ENCODE measurements at regions not wholly inside any gene's neighbourhood (a gene's known extent, or its start where the extent isn't known, plus 50 kb on each side); places are given as distances from the start of the nearest gene placed in this dataset.

DNA sequence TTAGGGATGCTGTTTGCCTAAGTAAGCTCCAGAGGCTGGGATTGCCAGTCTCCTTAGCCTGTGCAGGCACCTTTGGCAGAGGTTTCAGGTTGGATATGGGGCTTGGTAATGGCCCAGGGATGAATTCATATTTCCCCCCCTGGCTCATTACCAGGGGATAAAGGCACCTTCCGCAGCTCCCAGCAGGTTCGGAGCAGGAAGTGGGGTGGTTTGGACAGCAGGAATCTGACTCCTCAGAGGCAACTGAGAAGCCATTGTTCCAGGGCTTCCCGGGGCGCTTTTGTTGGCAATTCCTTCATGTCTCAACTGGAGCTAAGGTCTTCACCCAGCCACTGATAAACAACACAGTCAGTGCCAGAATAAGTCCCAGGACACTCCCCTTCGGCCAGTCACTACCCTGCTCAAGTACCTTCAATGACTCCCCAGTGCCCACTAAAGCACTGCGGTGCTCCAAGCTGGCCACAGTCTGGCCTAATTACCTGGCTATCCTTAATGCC is 85.3 kb upstream of the SLC6A6 start:
- DNase-seq (ENCODE audit: insufficient read length, low spot score), result no peak
- FAIRE-seq, result no peak
- TF ChIP-seq, protein P1, sequence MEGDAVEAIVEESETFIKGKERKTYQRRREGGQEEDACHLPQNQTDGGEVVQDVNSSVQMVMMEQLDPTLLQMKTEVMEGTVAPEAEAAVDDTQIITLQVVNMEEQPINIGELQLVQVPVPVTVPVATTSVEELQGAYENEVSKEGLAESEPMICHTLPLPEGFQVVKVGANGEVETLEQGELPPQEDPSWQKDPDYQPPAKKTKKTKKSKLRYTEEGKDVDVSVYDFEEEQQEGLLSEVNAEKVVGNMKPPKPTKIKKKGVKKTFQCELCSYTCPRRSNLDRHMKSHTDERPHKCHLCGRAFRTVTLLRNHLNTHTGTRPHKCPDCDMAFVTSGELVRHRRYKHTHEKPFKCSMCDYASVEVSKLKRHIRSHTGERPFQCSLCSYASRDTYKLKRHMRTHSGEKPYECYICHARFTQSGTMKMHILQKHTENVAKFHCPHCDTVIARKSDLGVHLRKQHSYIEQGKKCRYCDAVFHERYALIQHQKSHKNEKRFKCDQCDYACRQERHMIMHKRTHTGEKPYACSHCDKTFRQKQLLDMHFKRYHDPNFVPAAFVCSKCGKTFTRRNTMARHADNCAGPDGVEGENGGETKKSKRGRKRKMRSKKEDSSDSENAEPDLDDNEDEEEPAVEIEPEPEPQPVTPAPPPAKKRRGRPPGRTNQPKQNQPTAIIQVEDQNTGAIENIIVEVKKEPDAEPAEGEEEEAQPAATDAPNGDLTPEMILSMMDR (IDR thresholded peaks at IDR 0.05; ENCODE audit: insufficient read depth, missing control alignments), result no peak

DNA sequence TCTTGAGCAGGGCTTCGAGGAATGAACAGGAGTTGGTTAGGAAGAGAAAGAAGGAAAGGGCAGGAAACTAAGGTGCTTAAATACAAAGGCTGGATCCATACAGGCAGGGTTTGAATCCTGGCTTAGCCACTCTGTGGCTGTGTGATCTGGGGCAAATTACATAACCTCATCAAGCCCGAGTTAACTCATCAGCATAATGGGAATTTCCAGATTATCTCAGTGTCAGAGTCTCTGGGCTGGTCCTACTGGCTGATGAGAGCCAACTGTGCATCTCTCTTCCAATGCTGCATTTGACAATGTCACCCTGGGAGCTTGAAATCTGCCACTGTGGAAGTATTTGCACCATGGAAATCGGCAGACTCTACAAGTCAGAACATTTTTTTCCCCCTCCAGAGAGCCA is 83.8 kb upstream of the SLC6A6 start:
- FAIRE-seq, result no peak
- no peak for DNase-seq (ENCODE audit: insufficient read length, low spot score)
- TF ChIP-seq, protein P1 (IDR thresholded peaks at IDR 0.05; ENCODE audit: insufficient read depth, missing control alignments), result no peak

DNA sequence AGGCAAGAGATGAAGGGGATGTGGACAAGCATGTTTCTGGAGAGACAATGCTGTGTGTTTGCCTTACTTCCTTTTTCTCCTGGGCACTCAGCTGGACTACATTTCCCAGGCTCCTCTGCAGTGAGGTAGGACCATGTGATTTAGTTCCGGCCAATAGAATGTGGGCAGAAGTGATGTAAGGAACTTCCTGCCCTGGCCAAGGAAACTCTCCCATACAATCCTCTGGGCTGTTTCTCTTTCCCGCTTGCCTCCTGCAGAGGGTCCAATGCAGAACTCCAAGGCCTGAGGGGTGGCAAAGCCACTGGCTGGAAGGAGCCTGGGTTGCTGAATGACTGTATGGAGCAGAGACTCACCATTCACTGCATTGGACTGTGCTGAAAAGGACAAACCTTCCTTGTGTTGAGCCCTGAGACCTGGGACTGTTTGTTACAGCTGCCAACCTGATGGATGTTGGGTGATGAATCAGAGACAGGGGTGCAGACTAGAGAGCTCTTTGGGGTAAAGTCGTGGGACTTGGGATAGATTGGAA is 82.7 kb upstream of the SLC6A6 start:
- FAIRE-seq, result no peak
- no peak for DNase-seq (ENCODE audit: insufficient read length, low spot score)

DNA sequence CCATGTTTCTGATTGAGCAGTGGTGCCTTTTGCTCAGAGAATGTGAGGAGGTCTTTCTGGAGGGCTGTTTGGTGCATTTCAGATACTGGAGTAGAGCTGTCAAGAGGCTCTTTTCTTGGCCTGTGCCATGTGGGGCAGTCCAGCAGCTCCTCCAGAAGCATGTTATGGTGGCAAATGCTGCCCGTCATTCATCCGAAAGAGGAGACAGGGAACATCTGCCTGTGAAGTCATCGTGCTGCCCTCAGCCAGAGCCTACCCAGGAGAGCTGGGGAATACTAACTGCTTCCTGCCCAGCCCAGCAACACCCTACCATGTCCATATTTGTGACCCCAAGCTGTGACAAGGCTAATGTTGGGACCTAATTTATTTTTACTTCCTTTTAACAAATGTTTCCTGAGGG is 82.2 kb upstream of the SLC6A6 start:
- FAIRE-seq (no peak), DNase-seq (ENCODE audit: insufficient read length, low spot score) (no peak)
- TF ChIP-seq, protein P1 (IDR thresholded peaks at IDR 0.05; ENCODE audit: insufficient read depth, missing control alignments), result no peak

More for the DNA sequence above, 82.7 kb upstream of the SLC6A6 start:
- TF ChIP-seq, protein P1 (IDR thresholded peaks at IDR 0.05; ENCODE audit: insufficient read depth, missing control alignments), result no peak

DNA sequence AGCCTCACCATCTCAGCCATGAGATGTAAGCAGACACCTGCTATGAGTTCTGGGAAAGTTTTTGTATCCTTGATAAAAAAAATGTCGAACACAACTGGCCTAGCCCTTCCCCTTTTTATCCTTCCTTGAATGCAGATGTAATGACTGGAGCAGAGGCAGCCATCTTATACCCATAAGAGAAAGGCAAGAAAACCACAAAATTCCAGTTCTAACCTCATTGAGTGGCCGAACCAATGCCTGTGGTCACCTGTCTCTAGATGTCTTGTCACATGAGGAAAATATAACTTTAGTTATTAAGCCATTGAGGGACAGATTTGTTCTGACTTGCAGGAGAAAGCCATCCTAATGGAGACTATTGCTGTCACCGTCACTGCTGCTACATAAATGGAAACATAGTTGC is 80.4 kb upstream of the SLC6A6 start:
- TF ChIP-seq, protein P1 (IDR thresholded peaks at IDR 0.05; ENCODE audit: insufficient read depth, missing control alignments), result no peak
- FAIRE-seq (no peak), DNase-seq (ENCODE audit: insufficient read length, low spot score) (no peak)

DNA sequence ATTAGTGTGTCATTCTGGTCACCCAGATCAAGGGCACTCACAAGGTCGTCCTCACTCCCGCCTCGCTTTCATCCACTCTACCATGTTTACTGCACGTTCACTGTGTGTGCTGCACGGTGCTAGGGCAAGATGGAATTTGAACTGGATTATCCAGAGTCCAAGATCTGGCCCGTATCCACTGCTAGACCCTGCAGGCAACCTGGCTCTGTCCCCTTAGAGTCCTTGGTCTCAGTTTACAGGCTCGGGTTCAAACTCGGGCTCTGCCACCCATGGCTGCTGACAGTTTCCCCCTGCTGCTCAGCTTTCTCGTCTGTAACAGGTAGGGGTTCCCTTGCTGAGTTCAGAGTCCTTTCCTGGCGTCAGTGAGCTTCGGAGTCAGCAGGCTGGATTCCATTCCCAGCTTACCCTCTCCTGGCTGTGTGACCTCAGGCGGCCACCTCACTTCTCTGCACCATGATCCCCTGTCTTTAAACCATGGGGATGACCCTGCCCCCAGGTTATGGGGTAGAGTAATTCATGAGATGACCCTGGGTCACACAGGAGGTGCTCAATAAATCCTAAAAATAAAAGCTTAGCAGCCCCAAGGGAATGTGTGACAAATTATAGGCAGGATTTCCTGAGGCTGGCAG is 79.6 kb upstream of the SLC6A6 start:
- FAIRE-seq (no peak), DNase-seq (ENCODE audit: insufficient read length, low spot score) (no peak)
- TF ChIP-seq, protein P1 (IDR thresholded peaks at IDR 0.05; ENCODE audit: insufficient read depth, missing control alignments), result no peak

All from D721Med (cell line).